ENCODE measurements at regions not wholly inside any gene's neighbourhood (a gene's known extent, or its start where the extent isn't known, plus 50 kb on each side); places are given as distances from the start of the nearest gene placed in this dataset.
"Not testable (repeated sequence)": the region's sequence is repeated elsewhere in the genome, so short reads cannot be mapped to it uniquely, and the experiment has no call there.

DNA sequence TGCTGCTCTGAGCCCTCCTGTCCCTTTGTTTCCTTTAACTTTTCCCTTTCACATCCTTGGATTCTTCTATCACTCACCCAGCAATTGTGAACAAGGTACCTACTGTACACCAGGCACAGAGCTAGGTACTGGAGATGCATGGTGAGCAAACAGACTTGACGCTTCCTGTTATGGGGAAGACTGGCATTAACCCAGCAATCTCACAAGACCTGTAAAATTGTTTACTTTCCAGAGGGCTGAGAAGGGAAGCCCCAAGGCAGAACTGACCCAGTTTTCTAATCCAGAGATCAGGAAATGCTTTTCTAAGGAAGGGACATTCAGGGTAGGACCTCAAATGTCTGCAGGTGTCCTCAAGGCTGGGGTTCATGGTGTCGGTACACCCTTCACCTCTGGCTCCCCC is 171.6 kb upstream of the KAZN start:
- Histone ChIP-seq H3K4me3 (no peak overlapping the region), H3K27ac (no peak overlapping the region), H3K4me2 (no peak overlapping the region), H3K9me3 (no peaks in the 10 kb centered on the region), H3K4me1 (no peaks in the 10 kb centered on the region)
- no peak for TF ChIP-seq KDM1A (IDR thresholded peaks at IDR 0.05; ENCODE audit: low read depth)
- TF ChIP-seq SMC3 (IDR thresholded peaks at IDR 0.05), result no peak
- CTCF ChIA-PET, result no interaction called here
- DNase-seq (ENCODE audit: low read depth in 1 of 2, low spot score in 1 of 2) (no peak), FAIRE-seq (no peak), ATAC-seq (no peak)
- 14% methylated on average over 2 of the region's 2 CpGs for WGBS (ENCODE audit: missing lambda C conversion rate)
- POLR2A ChIA-PET, result no interaction called here

DNA sequence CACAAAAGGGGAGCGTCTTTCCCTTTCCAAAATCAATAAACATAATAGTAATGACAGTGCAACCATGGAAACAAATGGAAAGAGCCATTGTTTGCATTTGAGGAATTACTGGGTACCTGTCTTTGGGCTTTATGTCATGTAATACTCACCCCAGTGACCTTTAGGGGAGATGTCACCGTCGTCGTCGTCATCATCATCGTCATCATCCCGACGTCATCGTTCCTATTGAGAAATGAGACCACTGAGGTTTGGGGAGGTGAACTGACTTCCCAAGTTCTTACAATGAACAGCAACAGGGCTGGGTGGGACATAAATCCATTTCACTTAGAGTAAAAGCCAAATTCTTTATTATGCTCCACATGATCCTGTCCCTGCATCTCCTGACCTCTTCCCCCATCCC is 168.9 kb upstream of the KAZN start:
- 49% methylated on average over 9 of the region's 9 CpGs for WGBS (ENCODE audit: missing lambda C conversion rate)
- ATAC-seq (no peak), DNase-seq (ENCODE audit: low read depth in 1 of 2, low spot score in 1 of 2) (no peak), FAIRE-seq (no peak)
- H3K27ac ChIP-seq, result no peak overlapping the region
- POLR2A ChIA-PET, result no interaction called here
- H3K4me3 ChIP-seq, result no peak overlapping the region
- H3K4me2 ChIP-seq, result no peak overlapping the region
- no peaks in the 10 kb centered on the region for H3K4me1 ChIP-seq
- TF ChIP-seq CBX2 (IDR thresholded peaks at IDR 0.05; ENCODE audit: borderline replicate concordance, low read depth) (no peak), TP53 (CRISPR knock-in tag; IDR thresholded peaks at IDR 0.05) (no peak), EHF (CRISPR knock-in tag; IDR thresholded peaks at IDR 0.05) (no peak)
- TF ChIP-seq, protein P1, sequence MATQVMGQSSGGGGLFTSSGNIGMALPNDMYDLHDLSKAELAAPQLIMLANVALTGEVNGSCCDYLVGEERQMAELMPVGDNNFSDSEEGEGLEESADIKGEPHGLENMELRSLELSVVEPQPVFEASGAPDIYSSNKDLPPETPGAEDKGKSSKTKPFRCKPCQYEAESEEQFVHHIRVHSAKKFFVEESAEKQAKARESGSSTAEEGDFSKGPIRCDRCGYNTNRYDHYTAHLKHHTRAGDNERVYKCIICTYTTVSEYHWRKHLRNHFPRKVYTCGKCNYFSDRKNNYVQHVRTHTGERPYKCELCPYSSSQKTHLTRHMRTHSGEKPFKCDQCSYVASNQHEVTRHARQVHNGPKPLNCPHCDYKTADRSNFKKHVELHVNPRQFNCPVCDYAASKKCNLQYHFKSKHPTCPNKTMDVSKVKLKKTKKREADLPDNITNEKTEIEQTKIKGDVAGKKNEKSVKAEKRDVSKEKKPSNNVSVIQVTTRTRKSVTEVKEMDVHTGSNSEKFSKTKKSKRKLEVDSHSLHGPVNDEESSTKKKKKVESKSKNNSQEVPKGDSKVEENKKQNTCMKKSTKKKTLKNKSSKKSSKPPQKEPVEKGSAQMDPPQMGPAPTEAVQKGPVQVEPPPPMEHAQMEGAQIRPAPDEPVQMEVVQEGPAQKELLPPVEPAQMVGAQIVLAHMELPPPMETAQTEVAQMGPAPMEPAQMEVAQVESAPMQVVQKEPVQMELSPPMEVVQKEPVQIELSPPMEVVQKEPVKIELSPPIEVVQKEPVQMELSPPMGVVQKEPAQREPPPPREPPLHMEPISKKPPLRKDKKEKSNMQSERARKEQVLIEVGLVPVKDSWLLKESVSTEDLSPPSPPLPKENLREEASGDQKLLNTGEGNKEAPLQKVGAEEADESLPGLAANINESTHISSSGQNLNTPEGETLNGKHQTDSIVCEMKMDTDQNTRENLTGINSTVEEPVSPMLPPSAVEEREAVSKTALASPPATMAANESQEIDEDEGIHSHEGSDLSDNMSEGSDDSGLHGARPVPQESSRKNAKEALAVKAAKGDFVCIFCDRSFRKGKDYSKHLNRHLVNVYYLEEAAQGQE (IDR thresholded peaks at IDR 0.05), result no peak
- TF ChIP-seq, protein P2, sequence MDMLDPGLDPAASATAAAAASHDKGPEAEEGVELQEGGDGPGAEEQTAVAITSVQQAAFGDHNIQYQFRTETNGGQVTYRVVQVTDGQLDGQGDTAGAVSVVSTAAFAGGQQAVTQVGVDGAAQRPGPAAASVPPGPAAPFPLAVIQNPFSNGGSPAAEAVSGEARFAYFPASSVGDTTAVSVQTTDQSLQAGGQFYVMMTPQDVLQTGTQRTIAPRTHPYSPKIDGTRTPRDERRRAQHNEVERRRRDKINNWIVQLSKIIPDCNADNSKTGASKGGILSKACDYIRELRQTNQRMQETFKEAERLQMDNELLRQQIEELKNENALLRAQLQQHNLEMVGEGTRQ (IDR thresholded peaks at IDR 0.05), result no peak
- TF ChIP-seq, protein P3, sequence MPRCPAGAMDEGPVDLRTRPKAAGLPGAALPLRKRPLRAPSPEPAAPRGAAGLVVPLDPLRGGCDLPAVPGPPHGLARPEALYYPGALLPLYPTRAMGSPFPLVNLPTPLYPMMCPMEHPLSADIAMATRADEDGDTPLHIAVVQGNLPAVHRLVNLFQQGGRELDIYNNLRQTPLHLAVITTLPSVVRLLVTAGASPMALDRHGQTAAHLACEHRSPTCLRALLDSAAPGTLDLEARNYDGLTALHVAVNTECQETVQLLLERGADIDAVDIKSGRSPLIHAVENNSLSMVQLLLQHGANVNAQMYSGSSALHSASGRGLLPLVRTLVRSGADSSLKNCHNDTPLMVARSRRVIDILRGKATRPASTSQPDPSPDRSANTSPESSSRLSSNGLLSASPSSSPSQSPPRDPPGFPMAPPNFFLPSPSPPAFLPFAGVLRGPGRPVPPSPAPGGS (IDR thresholded peaks at IDR 0.05), result no peak
- no peaks in the 10 kb centered on the region for H3K9me3 ChIP-seq
- CTCF ChIA-PET, result no interaction called here

DNA sequence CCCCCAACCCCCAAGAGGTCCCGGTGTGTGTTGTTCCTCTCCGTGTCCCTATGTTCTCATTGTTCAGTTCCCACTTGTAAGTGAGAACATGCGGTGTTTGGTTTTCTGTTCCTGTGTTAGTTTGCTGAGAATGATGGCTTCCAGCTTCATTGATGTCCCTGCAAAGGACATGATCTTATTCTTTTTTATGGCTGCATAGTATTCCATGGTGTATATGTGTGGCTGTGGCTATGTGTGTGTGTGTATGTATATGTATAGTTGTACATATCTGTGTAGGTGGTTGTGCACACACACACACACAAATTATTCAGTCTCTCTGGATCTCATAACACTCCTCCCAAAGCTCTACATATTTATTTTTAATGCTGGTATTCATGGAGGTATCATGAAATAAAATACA is 165.8 kb upstream of the KAZN start:
- H3K4me3 ChIP-seq; H3K4me2 ChIP-seq; POLR2A ChIA-PET; H3K9me3 ChIP-seq; CTCF ChIA-PET; DNase-seq (ENCODE audit: low read depth in 1 of 2, low spot score in 1 of 2); ATAC-seq; H3K4me1 ChIP-seq; H3K27ac ChIP-seq; FAIRE-seq: not testable (repeated sequence)
- WGBS (ENCODE audit: missing lambda C conversion rate), result 59% methylated on average over 3 of the region's 3 CpGs

DNA sequence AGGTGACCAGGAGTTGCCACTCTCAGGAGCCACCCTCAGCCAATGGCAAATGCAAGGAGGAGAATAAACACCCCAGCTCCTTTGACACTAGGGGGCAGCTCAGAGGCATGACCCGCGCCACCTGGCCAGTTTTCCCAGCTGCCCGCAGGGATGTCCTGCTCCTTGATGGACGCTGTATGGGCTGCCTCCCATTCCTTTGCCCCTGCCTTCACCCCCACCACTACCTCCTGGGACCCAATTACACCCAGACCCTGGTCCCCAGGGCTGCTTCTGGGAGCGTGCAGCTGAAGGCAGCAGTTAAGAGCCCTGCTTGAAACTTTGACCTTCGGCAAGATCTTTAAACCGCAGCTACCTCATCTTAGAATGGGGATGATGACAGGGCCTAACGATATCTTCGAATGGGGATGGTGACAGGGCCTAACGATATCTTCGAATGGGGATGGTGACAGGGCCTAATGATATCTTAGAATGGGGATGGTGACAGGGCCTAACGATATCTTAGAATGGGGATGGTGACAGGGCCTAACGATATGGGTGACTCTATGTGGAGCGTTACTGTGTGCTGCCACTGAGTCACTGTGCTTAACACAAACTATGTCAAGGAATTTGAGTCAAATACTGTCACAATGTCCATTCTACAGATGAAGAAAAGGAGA is 163.0 kb upstream of the KAZN start:
- POLR2A ChIA-PET, result no interaction called here
- CTCF ChIA-PET, result no interaction called here

DNA sequence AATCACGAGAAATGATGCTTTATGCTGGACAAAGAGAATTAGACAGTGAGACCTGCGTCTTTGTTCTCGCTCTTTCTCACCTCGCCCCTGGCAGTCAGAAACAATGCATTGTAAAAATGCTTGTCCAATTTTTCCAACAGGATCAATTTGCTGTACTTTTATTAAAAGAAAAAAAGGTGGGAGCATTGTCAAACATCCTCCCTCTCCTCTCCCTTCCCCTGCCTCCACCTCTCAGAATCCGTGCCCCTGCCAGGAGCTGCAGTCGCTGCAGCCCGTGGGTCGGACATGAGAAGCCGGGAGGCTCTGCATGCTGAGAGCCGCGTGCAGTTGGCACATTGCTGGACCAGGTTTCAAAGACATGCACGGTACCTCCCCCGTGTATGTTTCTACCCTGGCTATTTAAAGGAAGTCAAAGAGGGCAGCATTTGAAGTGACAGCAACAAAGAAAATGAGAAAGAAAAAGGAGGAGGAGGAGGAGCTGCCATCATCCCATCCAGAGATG is 161.0 kb upstream of the KAZN start:
- ATAC-seq, result no peak
- Histone ChIP-seq H3K27ac (no peak overlapping the region), H3K4me1 (no peaks in the 10 kb centered on the region), H3K4me3 (no peak overlapping the region), H3K4me2 (no peak overlapping the region), H3K9me3 (no peaks in the 10 kb centered on the region)
- FAIRE-seq, result no peak
- CTCF ChIA-PET, result no interaction called here
- WGBS (ENCODE audit: missing lambda C conversion rate), result 24% methylated on average over 9 of the region's 13 CpGs
- POLR2A ChIA-PET, result no interaction called here
- no peak for DNase-seq (ENCODE audit: low read depth in 1 of 2, low spot score in 1 of 2)
- TF ChIP-seq, protein P4, sequence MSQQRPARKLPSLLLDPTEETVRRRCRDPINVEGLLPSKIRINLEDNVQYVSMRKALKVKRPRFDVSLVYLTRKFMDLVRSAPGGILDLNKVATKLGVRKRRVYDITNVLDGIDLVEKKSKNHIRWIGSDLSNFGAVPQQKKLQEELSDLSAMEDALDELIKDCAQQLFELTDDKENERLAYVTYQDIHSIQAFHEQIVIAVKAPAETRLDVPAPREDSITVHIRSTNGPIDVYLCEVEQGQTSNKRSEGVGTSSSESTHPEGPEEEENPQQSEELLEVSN (IDR thresholded peaks at IDR 0.05; ENCODE audit: borderline replicate concordance, low read depth), result no peak
- TF ChIP-seq TFCP2L1 (CRISPR knock-in tag; IDR thresholded peaks at IDR 0.05), result no peak
- no peak for TF ChIP-seq HOXB5 (CRISPR knock-in tag; IDR thresholded peaks at IDR 0.05)
- TF ChIP-seq ESRRA (IDR thresholded peaks at IDR 0.05; ENCODE audit: borderline replicate concordance, low read length), result no peak
- TF ChIP-seq ZC3H11A (IDR thresholded peaks at IDR 0.05), result no peak
- TF ChIP-seq, protein P2 (IDR thresholded peaks at IDR 0.05), result no peak
- TF ChIP-seq, protein P5, sequence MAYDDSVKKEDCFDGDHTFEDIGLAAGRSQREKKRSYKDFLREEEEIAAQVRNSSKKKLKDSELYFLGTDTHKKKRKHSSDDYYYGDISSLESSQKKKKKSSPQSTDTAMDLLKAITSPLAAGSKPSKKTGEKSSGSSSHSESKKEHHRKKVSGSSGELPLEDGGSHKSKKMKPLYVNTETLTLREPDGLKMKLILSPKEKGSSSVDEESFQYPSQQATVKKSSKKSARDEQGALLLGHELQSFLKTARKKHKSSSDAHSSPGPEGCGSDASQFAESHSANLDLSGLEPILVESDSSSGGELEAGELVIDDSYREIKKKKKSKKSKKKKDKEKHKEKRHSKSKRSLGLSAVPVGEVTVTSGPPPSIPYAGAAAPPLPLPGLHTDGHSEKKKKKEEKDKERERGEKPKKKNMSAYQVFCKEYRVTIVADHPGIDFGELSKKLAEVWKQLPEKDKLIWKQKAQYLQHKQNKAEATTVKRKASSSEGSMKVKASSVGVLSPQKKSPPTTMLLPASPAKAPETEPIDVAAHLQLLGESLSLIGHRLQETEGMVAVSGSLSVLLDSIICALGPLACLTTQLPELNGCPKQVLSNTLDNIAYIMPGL (CRISPR knock-in tag; IDR thresholded peaks at IDR 0.05; ENCODE audit: borderline replicate concordance), result no peak
- no peak for TF ChIP-seq FOSL2 (IDR thresholded peaks at IDR 0.05)
- TF ChIP-seq FOSL2 (CRISPR knock-in tag; IDR thresholded peaks at IDR 0.05), result no peak

More for the DNA sequence above, 163.0 kb upstream of the KAZN start:
- 34% methylated on average over 12 of the region's 14 CpGs for WGBS (ENCODE audit: missing lambda C conversion rate)
- no peak overlapping the region for H3K4me2 ChIP-seq
- no peak for TF ChIP-seq ZSCAN20 (CRISPR knock-in tag; IDR thresholded peaks at IDR 0.05)
- TF ChIP-seq RAD21 (conservative IDR thresholded peaks at IDR 0.05 in 1 of 2, IDR thresholded peaks at IDR 0.05 in 1 of 2), result peak in 1 of 2 experiments; percentile 17; a peak in 1 of 5 replicates
- FAIRE-seq, result no peak
- no peak overlapping the region for H3K27ac ChIP-seq
- no peaks in the 10 kb centered on the region for H3K4me1 ChIP-seq
- peak in 1 of 2 experiments; percentile 40; a peak in 1 of 6 replicates for ATAC-seq
- H3K9me3 ChIP-seq, result no peaks in the 10 kb centered on the region
- peak in 1 of 2 experiments; percentile 3 for DNase-seq (ENCODE audit: low read depth in 1 of 2, low spot score in 1 of 2)
- no peak overlapping the region for H3K4me3 ChIP-seq
